ENCODE measurements at regions not wholly inside any gene's neighbourhood (a gene's known extent, or its start where the extent isn't known, plus 50 kb on each side); places are given as distances from the start of the nearest gene placed in this dataset.
"Not testable (repeated sequence)": the region's sequence is repeated elsewhere in the genome, so short reads cannot be mapped to it uniquely, and the experiment has no call there.

GRCh38 chrY:7515812-7516211 lies 604.3 kb upstream of the AMELY start:
- DNase-seq = no peak
- intact Hi-C loops (cut with micrococcal nuclease) = no loop called here
- no peak for TF ChIP-seq CTCF (IDR thresholded peaks at IDR 0.05; ENCODE audit: borderline replicate concordance)
- Histone ChIP-seq H3K4me1 (no peaks in the 10 kb centered on the region), H3K27ac (replicated peaks) (no peak overlapping the region), H3K9me3 (replicated peaks) (peaks cover 3% of the 10 kb centered on the region), H3K36me3 (no peaks in the 10 kb centered on the region), H3K27me3 (ENCODE audit: low read depth) (no peaks in the 10 kb centered on the region), H3K4me3 (no peak overlapping the region)

- H3K27ac ChIP-seq (replicated peaks) = no peak overlapping the region
- no peak for TF ChIP-seq CTCF (IDR thresholded peaks at IDR 0.05; ENCODE audit: borderline replicate concordance)
- no peaks in the 10 kb centered on the region for H3K9me3 ChIP-seq (replicated peaks)
- intact Hi-C loops (cut with micrococcal nuclease) = no loop called here
- H3K4me3 ChIP-seq = no peak overlapping the region
- no peak for DNase-seq
- no peaks in the 10 kb centered on the region for H3K27me3 ChIP-seq (ENCODE audit: low read depth)
- no peaks in the 10 kb centered on the region for H3K4me1 ChIP-seq
- no peaks in the 10 kb centered on the region for H3K36me3 ChIP-seq
Observed at GRCh38 chrY:7502896-7503295, 591.3 kb upstream of the AMELY start.

- Histone ChIP-seq H3K4me1 (no peaks in the 10 kb centered on the region), H3K4me3 (no peak overlapping the region), H3K27me3 (ENCODE audit: low read depth) (no peaks in the 10 kb centered on the region), H3K36me3 (no peaks in the 10 kb centered on the region), H3K9me3 (replicated peaks) (no peaks in the 10 kb centered on the region), H3K27ac (replicated peaks) (no peak overlapping the region)
- intact Hi-C loops (cut with micrococcal nuclease) = no loop called here
- DNase-seq = no peak
- TF ChIP-seq CTCF (IDR thresholded peaks at IDR 0.05; ENCODE audit: borderline replicate concordance) = no peak
Observed at GRCh38 chrY:7501236-7501635, 589.7 kb upstream of the AMELY start.

GRCh38 chrY:7496001-7496400 lies 584.4 kb upstream of the AMELY start:
- intact Hi-C loops (cut with micrococcal nuclease) = no loop called here
- Histone ChIP-seq H3K9me3 (replicated peaks) (no peaks in the 10 kb centered on the region), H3K36me3 (no peaks in the 10 kb centered on the region), H3K4me1 (no peaks in the 10 kb centered on the region), H3K27ac (replicated peaks) (no peak overlapping the region), H3K4me3 (no peak overlapping the region), H3K27me3 (ENCODE audit: low read depth) (no peaks in the 10 kb centered on the region)
- TF ChIP-seq CTCF (IDR thresholded peaks at IDR 0.05; ENCODE audit: borderline replicate concordance) = no peak
- no peak for DNase-seq

GRCh38 chrY:7484455-7485285 lies 573.1 kb upstream of the AMELY start:
- H3K27ac ChIP-seq (replicated peaks); H3K9me3 ChIP-seq (replicated peaks); DNase-seq; H3K36me3 ChIP-seq; intact Hi-C loops (cut with micrococcal nuclease); H3K4me3 ChIP-seq; H3K27me3 ChIP-seq (ENCODE audit: low read depth); H3K4me1 ChIP-seq: not testable (repeated sequence)

- no peaks in the 10 kb centered on the region for H3K27me3 ChIP-seq (ENCODE audit: low read depth)
- no peaks in the 10 kb centered on the region for H3K36me3 ChIP-seq
- H3K4me1 ChIP-seq = no peaks in the 10 kb centered on the region
- H3K9me3 ChIP-seq (replicated peaks) = no peaks in the 10 kb centered on the region
- no peak for TF ChIP-seq CTCF (IDR thresholded peaks at IDR 0.05; ENCODE audit: borderline replicate concordance)
- H3K27ac ChIP-seq (replicated peaks) = no peak overlapping the region
- intact Hi-C loops (cut with micrococcal nuclease) = no loop called here
- DNase-seq = no peak
- no peak overlapping the region for H3K4me3 ChIP-seq
Observed at GRCh38 chrY:7471976-7472375, 560.4 kb upstream of the AMELY start.
